ENCODE measurements at regions not wholly inside any gene's neighbourhood (a gene's known extent, or its start where the extent isn't known, plus 50 kb on each side); places are given as distances from the start of the nearest gene placed in this dataset.
"Not testable (repeated sequence)": the region's sequence is repeated elsewhere in the genome, so short reads cannot be mapped to it uniquely, and the experiment has no call there.

- in situ Hi-C loops (cut with HindIII; ENCODE audit: low sequenced_read_pairs): no loop called here
Observed at GRCh38 chr13:74555651-74556420, 421.6 kb upstream of the KLF12 start.

GRCh38 chr13:74555276-74555625, 421.0 kb upstream of the KLF12 start:
- in situ Hi-C loops (cut with HindIII; ENCODE audit: low sequenced_read_pairs): no loop called here

GRCh38 chr13:74554569-74555275, 420.5 kb upstream of the KLF12 start:
- in situ Hi-C loops (cut with HindIII; ENCODE audit: low sequenced_read_pairs): no loop called here

GRCh38 chr13:74550039-74550438, 415.8 kb upstream of the KLF12 start:
- in situ Hi-C loops (cut with HindIII; ENCODE audit: low sequenced_read_pairs): no loop called here

GRCh38 chr13:74536649-74537048, 402.4 kb upstream of the KLF12 start:
- in situ Hi-C loops (cut with HindIII; ENCODE audit: low sequenced_read_pairs): not testable (repeated sequence)

GRCh38 chr13:74533226-74533625, 399.0 kb upstream of the KLF12 start:
- in situ Hi-C loops (cut with HindIII; ENCODE audit: low sequenced_read_pairs): no loop called here

GRCh38 chr13:74530011-74530410, 395.8 kb upstream of the KLF12 start:
- in situ Hi-C loops (cut with HindIII; ENCODE audit: low sequenced_read_pairs): no loop called here

- in situ Hi-C loops (cut with HindIII; ENCODE audit: low sequenced_read_pairs): no loop called here
Observed at GRCh38 chr13:74528734-74529513, 394.7 kb upstream of the KLF12 start.

- in situ Hi-C loops (cut with HindIII; ENCODE audit: low sequenced_read_pairs): loop anchor here (5.0 kb wide), 1 partner anchor 74 kb away; no protein-coding TSS in a partner anchor
Observed at GRCh38 chr13:74523057-74523456, 388.9 kb upstream of the KLF12 start.

- in situ Hi-C loops (cut with HindIII; ENCODE audit: low sequenced_read_pairs): no loop called here
Observed at GRCh38 chr13:74511523-74511922, 377.3 kb upstream of the KLF12 start.

GRCh38 chr13:74487091-74487722, 353.0 kb upstream of the KLF12 start:
- in situ Hi-C loops (cut with HindIII; ENCODE audit: low sequenced_read_pairs): no loop called here

GRCh38 chr13:74485757-74486156, 351.6 kb upstream of the KLF12 start:
- in situ Hi-C loops (cut with HindIII; ENCODE audit: low sequenced_read_pairs): no loop called here

GRCh38 chr13:74479124-74479523, 344.9 kb upstream of the KLF12 start:
- in situ Hi-C loops (cut with HindIII; ENCODE audit: low sequenced_read_pairs): no loop called here

- in situ Hi-C loops (cut with HindIII; ENCODE audit: low sequenced_read_pairs): no loop called here
Observed at GRCh38 chr13:74476788-74477187, 342.6 kb upstream of the KLF12 start.

- in situ Hi-C loops (cut with HindIII; ENCODE audit: low sequenced_read_pairs): no loop called here
Observed at GRCh38 chr13:74476365-74476764, 342.2 kb upstream of the KLF12 start.

- in situ Hi-C loops (cut with HindIII; ENCODE audit: low sequenced_read_pairs): no loop called here
Observed at GRCh38 chr13:74466864-74467263, 332.7 kb upstream of the KLF12 start.

- in situ Hi-C loops (cut with HindIII; ENCODE audit: low sequenced_read_pairs): no loop called here
Observed at GRCh38 chr13:74466020-74466419, 331.8 kb upstream of the KLF12 start.

- in situ Hi-C loops (cut with HindIII; ENCODE audit: low sequenced_read_pairs): no loop called here
Observed at GRCh38 chr13:74465271-74465670, 331.1 kb upstream of the KLF12 start.

GRCh38 chr13:74464670-74465069, 330.5 kb upstream of the KLF12 start:
- in situ Hi-C loops (cut with HindIII; ENCODE audit: low sequenced_read_pairs): no loop called here

- in situ Hi-C loops (cut with HindIII; ENCODE audit: low sequenced_read_pairs): no loop called here
Observed at GRCh38 chr13:74461011-74461410, 326.8 kb upstream of the KLF12 start.

GRCh38 chr13:74452881-74453280, 318.7 kb upstream of the KLF12 start:
- in situ Hi-C loops (cut with HindIII; ENCODE audit: low sequenced_read_pairs): no loop called here
